CD14-positive monocyte (primary cell): ENCODE measurements at regions not wholly inside any gene's neighbourhood (a gene's known extent, or its start where the extent isn't known, plus 50 kb on each side); places are given as distances from the start of the nearest gene placed in this dataset.

Experiments used
- DNase-seq, 3 donors: peaks; one replicate each; pipeline ENCODE4 v3.0.0-alpha.2; 2011 to 2022
- H2AFZ ChIP-seq: 2 replicates; pipeline ENCODE4 v1.6.0; 2012; ENCODE audit warnings: mild to moderate bottlenecking, low read depth, low read length, inconsistent platforms; ENCODE audit not compliant: insufficient read depth, poor library complexity, severe bottlenecking
- H3K27ac ChIP-seq, 2 donors: 1 replicate in 1 of 2; 2 replicates in 1 of 2; pipeline ENCODE4 v1.5.1; 2012 to 2013; ENCODE audit warnings: low read length in 2 of 2, control low read depth in 1 of 2, inconsistent platforms in 1 of 2, low read depth in 1 of 2, mild to moderate bottlenecking in 1 of 2
- H3K27me3 ChIP-seq, 2 donors: one replicate each; pipeline versions ENCODE4 v1.6.0 to v1.6.1; 2011 to 2013; ENCODE audit warnings: low read length in 2 of 2; ENCODE audit not compliant: control insufficient read depth in 2 of 2, insufficient read depth in 2 of 2
- H3K36me3 ChIP-seq, 2 donors: replicated peaks in 1 of 2; 1 replicate in 1 of 2; 2 replicates in 1 of 2; pipeline versions ENCODE4 v1.5.1 to v1.6.1; 2012 to 2013; ENCODE audit warnings: low read length in 2 of 2, control low read depth in 1 of 2, inconsistent platforms in 1 of 2, mild to moderate bottlenecking in 1 of 2; ENCODE audit not compliant: insufficient read depth in 2 of 2, control insufficient read depth in 1 of 2
- H3K4me1 ChIP-seq, 2 donors: 1 replicate in 1 of 2; 2 replicates in 1 of 2; pipeline versions ENCODE4 v1.5.1 to v1.6.1; 2012 to 2013; ENCODE audit warnings: low read length in 2 of 2, control low read depth in 1 of 2, inconsistent platforms in 1 of 2, mild to moderate bottlenecking in 1 of 2, moderate library complexity in 1 of 2; ENCODE audit not compliant: insufficient read depth in 2 of 2, control insufficient read depth in 1 of 2
- H3K4me2 ChIP-seq: replicated peaks from 2 replicates; pipeline ENCODE3; 2012; ENCODE audit warnings: low read length, moderate library complexity, mild to moderate bottlenecking; ENCODE audit not compliant: poor library complexity, severe bottlenecking; ENCODE audit errors: extremely low read depth
- H3K4me3 ChIP-seq, 3 experiments: fragments of 200-600 bp in 1 of 3; sonication (generic) in 1 of 3; replicated peaks in 1 of 3; 1 replicate in 2 of 3; 2 replicates in 1 of 3; pipeline ENCODE4 v1.5.1; 2011 to 2013; ENCODE audit warnings: low read length in 3 of 3, mild to moderate bottlenecking in 3 of 3, control low read depth in 2 of 3, low read depth in 2 of 3, inconsistent platforms in 1 of 3, moderate library complexity in 1 of 3
- H3K79me2 ChIP-seq: 2 replicates; pipeline ENCODE4 v1.6.0; 2012; ENCODE audit warnings: mild to moderate bottlenecking, control low read depth, inconsistent platforms, low read length, moderate library complexity; ENCODE audit not compliant: insufficient read depth
- H3K9ac ChIP-seq: 2 replicates; pipeline ENCODE4 v1.6.0; 2017; ENCODE audit warnings: low read length, mild to moderate bottlenecking; ENCODE audit not compliant: insufficient read depth, poor library complexity, severe bottlenecking
- H3K9me3 ChIP-seq, 2 donors: replicated peaks in 1 of 2; 1 replicate in 1 of 2; 2 replicates in 1 of 2; pipeline versions ENCODE4 v1.5.1 to v1.6.1; 2012 to 2013; ENCODE audit warnings: low read length in 2 of 2, control low read depth in 1 of 2; ENCODE audit not compliant: control insufficient read depth in 1 of 2, insufficient read depth in 1 of 2
- H4K20me1 ChIP-seq: 2 replicates; pipeline ENCODE4 v1.6.0; 2012; ENCODE audit warnings: mild to moderate bottlenecking, low read length, control low read depth, moderate library complexity; ENCODE audit not compliant: insufficient read depth
- H3K27ac Mint-ChIP-seq, 7 donors: one replicate each; pipeline ENCODE4 v1.8.0; 2020; ENCODE audit warnings: mild to moderate bottlenecking in 7 of 7, mixed read lengths in 7 of 7, moderate library complexity in 6 of 7, inconsistent platforms in 2 of 7
- H3K27me3 Mint-ChIP-seq, 3 donors: one replicate each; pipeline ENCODE4 v1.8.0; 2021 to 2022; ENCODE audit warnings: low read depth in 3 of 3, mild to moderate bottlenecking in 3 of 3, mixed read lengths in 3 of 3, moderate library complexity in 3 of 3, inconsistent platforms in 1 of 3
- H3K36me3 Mint-ChIP-seq, 2 donors: one replicate each; pipeline ENCODE4 v1.8.0; 2020; ENCODE audit warnings: mixed read lengths in 2 of 2, inconsistent platforms in 1 of 2, mild to moderate bottlenecking in 1 of 2
- H3K4me1 Mint-ChIP-seq: one replicate; pipeline ENCODE4 v1.8.0; 2020; ENCODE audit warnings: mild to moderate bottlenecking, mixed read lengths
- H3K4me3 Mint-ChIP-seq, 2 donors: one replicate each; pipeline ENCODE4 v1.8.0; 2020; ENCODE audit warnings: mild to moderate bottlenecking in 2 of 2, mixed read lengths in 2 of 2, moderate library complexity in 1 of 2
- H3K9me3 Mint-ChIP-seq, 7 donors: one replicate each; pipeline ENCODE4 v1.8.0; 2020 to 2022; ENCODE audit warnings: mixed read lengths in 7 of 7, mild to moderate bottlenecking in 6 of 7, moderate library complexity in 6 of 7, inconsistent platforms in 2 of 7
- CTCF ChIP-seq: fragments of 200-600 bp; IDR thresholded peaks from one replicate; pipeline ENCODE4 v1.8.0; 2022; ENCODE audit warnings: antibody characterized with exemption, mild to moderate bottlenecking
- WGBS: methylation state at CpG from one replicate; pipeline ENCODE4 v1.1.5; 2013; ENCODE audit warnings: missing lambda C conversion rate; ENCODE audit not compliant: insufficient coverage; 5-methylcytosine and 5-hydroxymethylcytosine counted together
- intact Hi-C, 2 donors: fragments of 100-400 bp; cut with micrococcal nuclease; formaldehyde crosslinking; loops; one replicate each; pipeline versions ENCODE4 v1.15.0 to v1.15.1; 2023

GRCh38 chr16:55081622-55082590 is 151.2 kb downstream of the IRX5 start:
- DNase-seq, result no peak
- H3K9ac ChIP-seq, result no peak overlapping the region
- no peaks in the 10 kb centered on the region for H3K9me3 ChIP-seq
- no peak overlapping the region for H3K4me3 ChIP-seq
- 91% methylated on average over 7 of the region's 16 CpGs for WGBS
- Mint-ChIP-seq H3K4me3 (no peak overlapping the region), H3K4me1 (no peaks in the 10 kb centered on the region), H3K9me3 (peaks cover 0 to 5% (median 2%) of the 10 kb centered on the region in 7 donors), H3K27ac (no peak overlapping the region), H3K36me3 (no peaks in the 10 kb centered on the region), H3K27me3 (peaks cover 4 to 9% (median 5%) of the 10 kb centered on the region in 3 donors)
- H3K36me3 ChIP-seq, result no peaks in the 10 kb centered on the region
- intact Hi-C loops, result no loop called here
- no peaks in the 10 kb centered on the region for H3K27me3 ChIP-seq
- no peaks in the 10 kb centered on the region for H3K4me1 ChIP-seq
- H4K20me1 ChIP-seq, result no peaks in the 10 kb centered on the region
- no peak overlapping the region for H3K27ac ChIP-seq
- H3K79me2 ChIP-seq, result no peaks in the 10 kb centered on the region
- TF ChIP-seq CTCF, result no peak
- no peak overlapping the region for H2AFZ ChIP-seq
- H3K4me2 ChIP-seq, result no peak overlapping the region

DNA sequence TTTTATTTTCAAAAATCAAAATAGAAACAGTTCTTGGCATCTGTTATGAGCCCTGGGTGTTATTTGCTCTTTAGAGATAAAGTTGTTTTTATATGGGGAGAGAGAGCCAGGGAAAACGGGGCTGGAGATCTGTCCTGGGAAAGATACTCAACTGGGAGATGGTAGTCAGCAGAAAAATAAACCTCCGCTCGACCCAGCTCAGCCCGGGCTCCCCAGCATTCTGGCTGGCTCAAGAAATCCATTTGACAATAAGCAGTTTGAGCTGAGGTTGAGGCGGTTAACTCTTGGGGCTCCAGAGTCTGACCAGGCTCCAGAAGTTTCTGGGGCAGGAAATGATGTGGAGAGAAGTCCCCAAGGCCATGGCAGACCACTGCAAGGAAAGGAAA is 151.9 kb downstream of the IRX5 start:
- Histone ChIP-seq H3K4me1 (no peaks in the 10 kb centered on the region), H2AFZ (no peak overlapping the region), H4K20me1 (no peaks in the 10 kb centered on the region), H3K27me3 (no peaks in the 10 kb centered on the region), H3K27ac (no peak overlapping the region), H3K4me3 (no peak overlapping the region), H3K9me3 (no peaks in the 10 kb centered on the region), H3K4me2 (no peak overlapping the region), H3K9ac (no peak overlapping the region), H3K79me2 (no peaks in the 10 kb centered on the region), H3K36me3 (no peaks in the 10 kb centered on the region)
- no peak overlapping the region for H3K4me3 Mint-ChIP-seq
- 87% methylated on average over 5 of the region's 5 CpGs for WGBS
- peaks cover 0 to 5% (median 2%) of the 10 kb centered on the region in 7 donors for H3K9me3 Mint-ChIP-seq
- peaks cover 4 to 9% (median 7%) of the 10 kb centered on the region in 3 donors for H3K27me3 Mint-ChIP-seq
- no peak overlapping the region for H3K27ac Mint-ChIP-seq
- no peak for TF ChIP-seq CTCF
- intact Hi-C loops, result no loop called here
- no peaks in the 10 kb centered on the region for H3K36me3 Mint-ChIP-seq
- no peaks in the 10 kb centered on the region for H3K4me1 Mint-ChIP-seq
- DNase-seq, result no peak
